ENCODE measurements at regions not wholly inside any gene's neighbourhood (a gene's known extent, or its start where the extent isn't known, plus 50 kb on each side); places are given as distances from the start of the nearest gene placed in this dataset.
"Not testable (repeated sequence)": the region's sequence is repeated elsewhere in the genome, so short reads cannot be mapped to it uniquely, and the experiment has no call there.

DNA sequence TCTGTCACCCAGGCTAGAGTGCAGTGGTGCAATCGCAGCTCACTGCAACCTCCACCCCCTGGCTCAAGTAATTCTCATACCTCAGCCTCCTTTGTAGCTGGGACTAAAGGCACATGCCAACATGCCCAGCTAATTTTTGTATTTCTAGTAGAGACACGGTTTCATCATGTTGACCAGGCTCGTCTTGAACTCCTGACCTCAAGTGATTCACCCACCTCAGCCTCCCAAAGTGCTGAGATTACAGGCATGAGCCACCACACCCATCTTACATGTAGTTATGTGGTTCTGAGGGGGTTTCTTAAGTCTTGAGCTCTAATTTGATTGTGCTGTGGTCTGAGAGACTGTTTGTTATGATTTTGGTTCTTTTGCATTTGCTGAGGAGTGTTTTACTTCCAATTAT, 57.3 kb upstream of the USP15 start:
- not testable (repeated sequence) for H3K27ac ChIP-seq, H3K4me3 ChIP-seq

DNA sequence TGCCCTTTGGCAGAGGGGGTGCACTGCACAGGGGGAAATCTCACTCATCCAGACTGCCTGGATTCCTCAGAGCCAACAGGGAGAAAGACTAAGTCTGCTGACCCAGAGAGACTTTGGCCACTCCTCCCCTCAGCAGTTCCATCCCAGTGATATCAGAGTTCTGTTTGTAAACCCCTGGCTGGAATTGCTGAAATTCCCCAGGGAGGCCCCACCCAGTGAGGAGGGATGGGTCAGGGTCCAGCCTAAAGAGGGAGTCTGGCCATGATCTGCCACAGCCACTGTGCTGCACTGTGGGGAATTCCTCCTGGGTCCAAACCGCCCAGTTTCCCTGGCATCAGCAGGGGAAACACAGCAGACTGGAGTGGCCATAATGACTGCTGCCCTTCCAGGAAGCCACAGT, 54.9 kb upstream of the USP15 start:
- H3K27ac ChIP-seq: no peak overlapping the region
- H3K4me3 ChIP-seq: no peak overlapping the region

DNA sequence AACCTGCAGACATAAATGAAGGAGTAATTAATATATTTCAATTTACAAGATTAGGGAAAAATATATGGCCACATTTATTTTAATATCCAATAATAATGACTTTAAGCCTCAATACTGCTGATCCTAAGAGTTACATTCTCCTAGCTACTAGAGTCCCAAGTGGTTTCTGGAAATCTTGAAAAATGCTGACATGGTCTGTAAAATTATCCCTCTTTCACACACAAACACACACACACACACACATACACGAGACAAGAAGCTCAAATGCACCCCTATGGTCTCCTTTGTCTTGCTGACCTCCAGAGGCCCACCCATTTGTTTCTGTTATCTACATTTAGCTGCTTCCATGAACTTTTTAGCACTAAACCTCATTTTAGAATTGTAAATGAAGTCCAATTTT, 53.0 kb upstream of the USP15 start:
- no peak overlapping the region for H3K4me3 ChIP-seq

More for the DNA sequence above, 53.0 kb upstream of the USP15 start:
- H3K27ac ChIP-seq: no peak overlapping the region
